ENCODE measurements at regions not wholly inside any gene's neighbourhood (a gene's known extent, or its start where the extent isn't known, plus 50 kb on each side); places are given as distances from the start of the nearest gene placed in this dataset.
"Not testable (repeated sequence)": the region's sequence is repeated elsewhere in the genome, so short reads cannot be mapped to it uniquely, and the experiment has no call there.

GRCh38 chr14:19216480-19216879, 217.7 kb downstream of the POTEG start:
- not testable (repeated sequence) for H3K4me1 ChIP-seq (ENCODE audit: insufficient read depth, poor library complexity, severe bottlenecking); H3K4me3 ChIP-seq (ENCODE audit: severe bottlenecking); ATAC-seq (ENCODE audit: low read depth); H3K27ac ChIP-seq (ENCODE audit: poor library complexity, severe bottlenecking); H3K9me3 ChIP-seq (ENCODE audit: severe bottlenecking); DNase-seq (ENCODE audit: low spot score); H3K36me3 ChIP-seq (ENCODE audit: low read depth); H3K27me3 ChIP-seq (ENCODE audit: insufficient read depth, poor library complexity, severe bottlenecking)

GRCh38 chr14:19219423-19219822, 214.7 kb downstream of the POTEG start:
- H3K4me3 ChIP-seq (ENCODE audit: severe bottlenecking); H3K27ac ChIP-seq (ENCODE audit: poor library complexity, severe bottlenecking); H3K9me3 ChIP-seq (ENCODE audit: severe bottlenecking); H3K4me1 ChIP-seq (ENCODE audit: insufficient read depth, poor library complexity, severe bottlenecking); H3K36me3 ChIP-seq (ENCODE audit: low read depth); H3K27me3 ChIP-seq (ENCODE audit: insufficient read depth, poor library complexity, severe bottlenecking); ATAC-seq (ENCODE audit: low read depth); DNase-seq (ENCODE audit: low spot score): not testable (repeated sequence)

GRCh38 chr14:19231421-19231820, 202.7 kb downstream of the POTEG start:
- DNase-seq (ENCODE audit: low spot score); ATAC-seq (ENCODE audit: low read depth); H3K36me3 ChIP-seq (ENCODE audit: low read depth); H3K4me3 ChIP-seq (ENCODE audit: severe bottlenecking); H3K27ac ChIP-seq (ENCODE audit: poor library complexity, severe bottlenecking); H3K9me3 ChIP-seq (ENCODE audit: severe bottlenecking); H3K27me3 ChIP-seq (ENCODE audit: insufficient read depth, poor library complexity, severe bottlenecking); H3K4me1 ChIP-seq (ENCODE audit: insufficient read depth, poor library complexity, severe bottlenecking): not testable (repeated sequence)

- not testable (repeated sequence) for H3K27me3 ChIP-seq (ENCODE audit: insufficient read depth, poor library complexity, severe bottlenecking); H3K4me3 ChIP-seq (ENCODE audit: severe bottlenecking); ATAC-seq (ENCODE audit: low read depth); DNase-seq (ENCODE audit: low spot score); H3K9me3 ChIP-seq (ENCODE audit: severe bottlenecking); H3K36me3 ChIP-seq (ENCODE audit: low read depth); H3K4me1 ChIP-seq (ENCODE audit: insufficient read depth, poor library complexity, severe bottlenecking); H3K27ac ChIP-seq (ENCODE audit: poor library complexity, severe bottlenecking)
Measured at GRCh38 chr14:19234059-19234458, 200.1 kb downstream of the POTEG start.

GRCh38 chr14:19237656-19238055, 196.5 kb downstream of the POTEG start:
- H3K4me3 ChIP-seq (ENCODE audit: severe bottlenecking); H3K9me3 ChIP-seq (ENCODE audit: severe bottlenecking); DNase-seq (ENCODE audit: low spot score); H3K27ac ChIP-seq (ENCODE audit: poor library complexity, severe bottlenecking); H3K36me3 ChIP-seq (ENCODE audit: low read depth); ATAC-seq (ENCODE audit: low read depth); H3K4me1 ChIP-seq (ENCODE audit: insufficient read depth, poor library complexity, severe bottlenecking); H3K27me3 ChIP-seq (ENCODE audit: insufficient read depth, poor library complexity, severe bottlenecking): not testable (repeated sequence)

GRCh38 chr14:19238584-19238983, 195.6 kb downstream of the POTEG start:
- DNase-seq (ENCODE audit: low spot score); ATAC-seq (ENCODE audit: low read depth); H3K4me1 ChIP-seq (ENCODE audit: insufficient read depth, poor library complexity, severe bottlenecking); H3K9me3 ChIP-seq (ENCODE audit: severe bottlenecking); H3K4me3 ChIP-seq (ENCODE audit: severe bottlenecking); H3K27me3 ChIP-seq (ENCODE audit: insufficient read depth, poor library complexity, severe bottlenecking); H3K36me3 ChIP-seq (ENCODE audit: low read depth); H3K27ac ChIP-seq (ENCODE audit: poor library complexity, severe bottlenecking): not testable (repeated sequence)

- not testable (repeated sequence) for ATAC-seq (ENCODE audit: low read depth); H3K36me3 ChIP-seq (ENCODE audit: low read depth); H3K4me1 ChIP-seq (ENCODE audit: insufficient read depth, poor library complexity, severe bottlenecking); H3K27me3 ChIP-seq (ENCODE audit: insufficient read depth, poor library complexity, severe bottlenecking); H3K4me3 ChIP-seq (ENCODE audit: severe bottlenecking); H3K27ac ChIP-seq (ENCODE audit: poor library complexity, severe bottlenecking); H3K9me3 ChIP-seq (ENCODE audit: severe bottlenecking)
- peak; percentile 20 for DNase-seq (ENCODE audit: low spot score)
Measured at GRCh38 chr14:19239981-19240380, 194.2 kb downstream of the POTEG start.

- H3K4me3 ChIP-seq (ENCODE audit: severe bottlenecking); H3K27me3 ChIP-seq (ENCODE audit: insufficient read depth, poor library complexity, severe bottlenecking); H3K9me3 ChIP-seq (ENCODE audit: severe bottlenecking); DNase-seq (ENCODE audit: low spot score); H3K4me1 ChIP-seq (ENCODE audit: insufficient read depth, poor library complexity, severe bottlenecking); H3K36me3 ChIP-seq (ENCODE audit: low read depth); ATAC-seq (ENCODE audit: low read depth); H3K27ac ChIP-seq (ENCODE audit: poor library complexity, severe bottlenecking): not testable (repeated sequence)
Measured at GRCh38 chr14:19240387-19240786, 193.8 kb downstream of the POTEG start.

- H3K36me3 ChIP-seq (ENCODE audit: low read depth); DNase-seq (ENCODE audit: low spot score); H3K4me3 ChIP-seq (ENCODE audit: severe bottlenecking); H3K27ac ChIP-seq (ENCODE audit: poor library complexity, severe bottlenecking); H3K4me1 ChIP-seq (ENCODE audit: insufficient read depth, poor library complexity, severe bottlenecking); ATAC-seq (ENCODE audit: low read depth); H3K9me3 ChIP-seq (ENCODE audit: severe bottlenecking); H3K27me3 ChIP-seq (ENCODE audit: insufficient read depth, poor library complexity, severe bottlenecking): not testable (repeated sequence)
Measured at GRCh38 chr14:19241451-19241850, 192.7 kb downstream of the POTEG start.

GRCh38 chr14:19242529-19242928, 191.6 kb downstream of the POTEG start:
- H3K27me3 ChIP-seq (ENCODE audit: insufficient read depth, poor library complexity, severe bottlenecking); H3K4me3 ChIP-seq (ENCODE audit: severe bottlenecking); H3K9me3 ChIP-seq (ENCODE audit: severe bottlenecking); DNase-seq (ENCODE audit: low spot score); H3K27ac ChIP-seq (ENCODE audit: poor library complexity, severe bottlenecking); H3K4me1 ChIP-seq (ENCODE audit: insufficient read depth, poor library complexity, severe bottlenecking); H3K36me3 ChIP-seq (ENCODE audit: low read depth); ATAC-seq (ENCODE audit: low read depth): not testable (repeated sequence)

GRCh38 chr14:19266908-19267307, 167.2 kb downstream of the POTEG start:
- DNase-seq (ENCODE audit: low spot score); H3K4me3 ChIP-seq (ENCODE audit: severe bottlenecking); ATAC-seq (ENCODE audit: low read depth); H3K9me3 ChIP-seq (ENCODE audit: severe bottlenecking); H3K4me1 ChIP-seq (ENCODE audit: insufficient read depth, poor library complexity, severe bottlenecking); H3K27ac ChIP-seq (ENCODE audit: poor library complexity, severe bottlenecking); H3K27me3 ChIP-seq (ENCODE audit: insufficient read depth, poor library complexity, severe bottlenecking); H3K36me3 ChIP-seq (ENCODE audit: low read depth): not testable (repeated sequence)

GRCh38 chr14:19267636-19268035, 166.5 kb downstream of the POTEG start:
- H3K27me3 ChIP-seq (ENCODE audit: insufficient read depth, poor library complexity, severe bottlenecking); H3K4me3 ChIP-seq (ENCODE audit: severe bottlenecking); H3K27ac ChIP-seq (ENCODE audit: poor library complexity, severe bottlenecking); H3K4me1 ChIP-seq (ENCODE audit: insufficient read depth, poor library complexity, severe bottlenecking); H3K9me3 ChIP-seq (ENCODE audit: severe bottlenecking); ATAC-seq (ENCODE audit: low read depth); H3K36me3 ChIP-seq (ENCODE audit: low read depth): not testable (repeated sequence)
- peak; percentile 73 for DNase-seq (ENCODE audit: low spot score)
